ENCODE measurements at regions not wholly inside any gene's neighbourhood (a gene's known extent, or its start where the extent isn't known, plus 50 kb on each side); places are given as distances from the start of the nearest gene placed in this dataset.
"Not testable (repeated sequence)": the region's sequence is repeated elsewhere in the genome, so short reads cannot be mapped to it uniquely, and the experiment has no call there.

DNA sequence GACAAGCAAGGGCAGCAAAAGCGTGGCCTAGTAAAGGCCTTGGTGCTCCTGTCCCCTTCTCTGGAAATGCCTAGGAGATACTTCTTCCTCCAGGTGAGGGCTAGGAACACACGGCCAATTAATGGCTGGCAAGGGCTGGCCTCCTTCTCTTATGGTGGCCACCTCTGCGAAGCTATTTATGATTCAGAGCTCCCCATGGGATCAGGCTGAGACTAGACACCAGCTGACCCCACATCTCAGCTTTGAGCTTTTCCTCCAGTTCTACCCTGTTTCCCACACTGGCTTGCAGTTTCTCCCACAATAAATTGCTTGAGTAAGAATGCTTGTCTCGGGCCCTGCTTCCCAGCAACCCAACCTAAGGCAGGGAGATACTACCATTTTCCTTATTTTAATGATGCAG lies 53.7 kb downstream of the CAMK2N1 start:
- no peak for DNase-seq (ENCODE audit: low read depth)

DNA sequence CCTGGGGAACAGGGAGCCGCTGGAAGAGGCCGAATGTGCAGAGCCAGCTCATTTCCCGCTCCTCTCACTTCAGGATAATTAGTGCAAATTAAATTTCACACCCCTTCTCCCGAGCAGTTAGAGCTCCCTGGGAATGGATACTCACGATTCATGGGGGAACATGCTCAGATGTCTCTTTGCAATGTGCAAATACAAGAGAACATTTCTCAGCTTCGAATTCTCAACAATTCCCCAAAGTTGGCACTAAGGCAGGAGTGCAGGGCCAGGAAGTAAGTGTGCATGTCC lies 54.9 kb downstream of the CAMK2N1 start:
- DNase-seq (ENCODE audit: low read depth), result no peak

DNA sequence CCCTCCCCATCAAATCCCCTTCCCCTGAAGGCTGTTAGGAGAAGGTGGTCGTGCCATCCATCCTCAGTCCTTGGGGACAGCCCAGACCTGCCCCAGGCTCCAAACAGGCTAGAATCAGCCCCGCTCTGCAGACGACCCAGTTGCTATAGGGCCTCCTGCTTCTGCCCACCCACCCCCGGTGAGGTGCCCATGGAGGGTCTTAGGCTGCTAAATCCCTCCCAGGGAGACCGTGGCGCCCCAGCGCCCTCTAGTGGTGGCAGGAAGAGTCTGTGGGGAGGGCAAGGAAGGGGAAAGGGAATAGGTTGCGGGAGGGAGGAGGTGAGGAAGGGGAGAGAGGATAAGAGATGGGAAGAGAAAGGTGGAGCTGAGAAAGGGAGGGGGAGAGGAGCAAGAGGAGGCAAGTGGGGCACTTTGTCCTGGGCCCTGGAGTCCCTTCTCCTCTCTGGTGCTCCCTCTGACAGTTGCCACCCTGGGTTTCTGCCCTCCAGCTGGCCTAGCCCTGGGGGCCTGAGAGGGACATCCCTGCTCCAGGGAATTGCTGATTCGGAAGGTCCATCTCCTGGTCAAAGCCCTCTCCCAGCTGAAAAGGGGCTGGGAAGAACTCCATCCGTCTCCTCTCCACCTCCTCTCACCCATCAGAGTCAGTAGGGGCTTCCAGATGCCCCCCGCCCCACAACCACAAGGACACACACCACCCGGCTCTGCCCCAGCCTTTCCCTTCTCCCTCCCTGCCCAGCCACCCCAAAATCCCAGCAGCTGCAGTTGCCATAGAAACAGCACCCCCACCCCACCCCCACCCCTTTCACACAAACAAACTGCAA lies 55.4 kb downstream of the CAMK2N1 start:
- DNase-seq (ENCODE audit: low read depth), result no peak

DNA sequence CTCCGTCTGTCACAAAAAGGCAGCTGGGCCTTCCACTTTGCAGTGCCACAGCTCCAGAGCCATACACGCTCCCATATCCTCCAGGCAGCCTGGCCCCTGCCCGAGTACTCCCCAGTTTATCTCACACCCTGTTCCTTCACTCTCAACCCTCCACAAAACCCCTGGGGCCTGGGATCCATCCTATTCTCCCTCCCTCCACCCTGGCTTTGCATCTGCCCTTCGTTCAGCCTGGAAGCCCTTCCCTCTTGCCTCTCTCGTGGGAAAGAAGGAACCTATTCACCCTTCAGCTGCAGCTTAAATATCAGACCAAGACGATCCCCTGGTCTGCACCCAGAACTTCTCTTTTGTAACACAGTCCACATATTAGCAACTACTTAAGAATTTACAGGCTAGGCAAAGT lies 56.7 kb downstream of the CAMK2N1 start:
- no peak for DNase-seq (ENCODE audit: low read depth)

DNA sequence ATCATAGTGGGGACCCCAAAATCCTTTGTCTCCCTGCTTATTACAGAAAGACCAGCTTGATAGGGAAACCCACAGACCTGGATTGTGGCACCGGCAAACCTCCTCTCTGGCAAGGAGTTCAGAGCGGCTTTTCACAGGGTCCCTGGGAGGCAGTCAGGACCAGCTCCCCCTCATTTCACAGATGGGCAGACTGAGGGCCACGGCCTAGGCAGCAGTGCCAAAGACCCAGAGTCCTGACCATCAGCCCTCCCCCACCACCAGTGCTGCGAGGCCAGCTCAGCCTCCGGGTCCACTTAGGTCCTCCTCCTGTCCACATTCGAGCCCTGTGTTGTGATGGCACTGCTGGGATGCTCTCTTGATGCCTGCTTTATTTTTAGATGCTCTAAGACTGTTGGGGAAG lies 57.2 kb downstream of the CAMK2N1 start:
- no peak for DNase-seq (ENCODE audit: low read depth)

DNA sequence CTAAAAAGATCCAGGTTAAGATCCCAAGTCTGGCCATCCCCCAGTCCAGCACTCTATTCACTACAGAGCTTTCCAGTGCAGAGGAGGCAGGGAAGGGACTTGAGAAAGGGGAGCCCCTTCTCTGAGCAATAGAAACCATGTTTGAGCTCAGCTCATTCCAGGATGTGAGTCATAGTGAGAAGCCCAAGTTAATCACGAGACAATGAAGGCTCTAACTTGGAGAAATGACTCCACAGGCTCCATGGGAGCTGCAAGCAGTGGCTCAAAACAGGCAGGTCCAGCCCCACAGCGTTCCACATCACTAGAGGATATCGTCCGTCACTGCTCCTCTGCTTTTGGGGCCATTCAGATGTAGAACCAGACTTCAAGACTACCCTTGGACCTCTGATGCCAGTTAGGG lies 59.1 kb downstream of the CAMK2N1 start:
- peak; percentile 86 for DNase-seq (ENCODE audit: low read depth)

DNA sequence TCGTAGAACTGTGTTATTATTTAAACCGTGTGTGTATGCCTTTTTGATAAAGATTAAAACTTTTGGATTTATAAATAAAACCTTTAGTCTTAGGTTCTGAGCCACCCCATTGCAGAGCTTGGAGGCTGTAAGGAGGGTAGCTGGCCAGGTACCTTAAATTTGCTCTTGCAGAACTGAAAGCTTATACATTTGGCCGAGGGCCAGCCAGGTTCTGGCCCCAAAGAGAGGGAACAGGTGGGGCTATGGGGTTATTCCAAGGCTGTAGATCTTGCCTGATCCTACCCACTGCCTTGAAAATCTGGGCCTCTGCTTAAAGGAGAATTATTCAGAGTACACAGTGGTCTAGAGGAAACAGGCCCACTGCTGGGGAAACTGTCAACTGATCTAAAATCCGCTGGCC lies 59.6 kb downstream of the CAMK2N1 start:
- no peak for DNase-seq (ENCODE audit: low read depth)

DNA sequence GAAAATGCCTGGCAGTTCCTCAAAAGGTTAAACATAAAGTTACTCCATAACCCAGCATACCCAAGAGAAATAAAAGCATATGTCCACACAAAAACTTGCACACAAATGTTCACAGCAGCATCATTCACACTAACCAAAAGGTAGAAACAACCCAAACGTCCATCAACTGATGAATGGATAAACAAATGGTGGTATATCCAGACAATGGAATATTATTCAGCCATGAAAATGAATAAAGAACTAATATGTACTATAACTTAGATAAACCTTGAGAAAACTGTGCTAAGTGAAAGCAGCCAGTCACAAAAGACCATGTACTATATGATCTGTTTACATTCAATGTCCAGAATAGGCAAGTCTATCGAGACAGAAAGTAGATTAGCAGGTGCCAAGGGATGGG lies 60.4 kb downstream of the CAMK2N1 start:
- no peak for DNase-seq (ENCODE audit: low read depth)

DNA sequence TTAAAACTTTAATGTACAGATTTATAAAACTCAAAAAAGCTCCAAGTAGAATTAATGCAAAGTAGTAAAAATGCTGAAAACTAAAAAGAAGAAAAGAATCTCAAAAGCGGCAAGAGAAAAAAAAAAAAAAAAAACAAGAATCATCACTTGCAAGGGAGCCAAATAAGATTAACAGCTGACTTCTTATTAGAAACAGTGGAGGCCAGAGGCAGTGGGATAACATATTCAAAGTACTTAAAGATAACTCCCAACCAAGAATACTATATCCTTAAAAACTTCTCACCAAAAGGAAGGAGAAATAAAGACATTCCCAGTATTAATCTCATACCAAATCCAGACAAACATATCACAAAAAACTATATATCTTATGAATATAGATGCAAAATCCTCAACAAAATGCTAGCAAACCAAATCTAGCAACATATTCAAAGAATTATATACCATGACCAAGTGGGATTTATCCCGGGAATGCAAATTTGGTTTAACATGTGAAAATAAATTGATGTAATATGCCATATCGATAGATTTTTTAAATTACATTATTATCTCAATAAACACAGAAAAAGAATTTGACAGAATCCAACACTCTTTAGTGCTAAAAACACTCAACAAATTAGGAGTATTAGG lies 62.7 kb downstream of the CAMK2N1 start:
- no peak for DNase-seq (ENCODE audit: low read depth)

DNA sequence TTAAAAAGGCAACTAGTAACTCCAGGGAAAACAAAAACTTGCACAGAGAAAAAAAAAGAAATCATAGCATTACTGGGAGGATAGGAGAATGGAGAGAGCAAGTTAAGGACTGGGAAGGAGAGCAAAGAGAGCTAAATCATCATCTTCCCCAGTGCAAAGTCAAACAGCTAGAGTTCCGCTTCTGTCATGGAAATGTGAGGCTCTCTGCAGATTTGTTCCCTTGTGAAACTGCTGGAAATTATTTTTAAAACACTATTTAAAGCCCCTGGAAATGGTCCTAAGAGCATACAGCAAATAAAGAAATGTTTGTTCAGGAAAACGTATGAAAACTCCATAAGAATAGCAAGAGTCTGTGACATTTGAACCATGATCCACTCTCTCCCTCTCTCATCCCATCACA lies 64.6 kb downstream of the CAMK2N1 start:
- DNase-seq (ENCODE audit: low read depth), result no peak

DNA sequence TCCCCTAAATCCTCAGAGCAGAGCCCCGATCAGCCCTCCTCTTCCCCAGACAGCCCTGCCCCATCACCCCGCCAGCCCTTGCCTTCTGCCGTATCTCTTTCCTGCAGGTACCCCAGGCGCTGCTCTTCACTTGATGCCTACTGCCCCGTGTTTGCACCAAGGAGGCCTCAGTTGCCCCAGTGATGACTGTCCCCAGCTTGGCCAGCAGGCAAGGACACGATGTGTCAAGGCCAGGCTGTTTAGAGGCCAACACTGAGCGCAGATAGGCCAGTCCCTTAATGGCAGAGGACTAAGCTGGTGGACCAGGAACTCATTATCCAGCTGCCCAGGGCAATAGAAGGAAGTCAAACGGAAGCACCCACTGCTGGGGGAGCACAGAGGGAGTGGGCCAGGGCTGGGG lies 68.4 kb downstream of the CAMK2N1 start:
- DNase-seq (ENCODE audit: low read depth), result no peak

DNA sequence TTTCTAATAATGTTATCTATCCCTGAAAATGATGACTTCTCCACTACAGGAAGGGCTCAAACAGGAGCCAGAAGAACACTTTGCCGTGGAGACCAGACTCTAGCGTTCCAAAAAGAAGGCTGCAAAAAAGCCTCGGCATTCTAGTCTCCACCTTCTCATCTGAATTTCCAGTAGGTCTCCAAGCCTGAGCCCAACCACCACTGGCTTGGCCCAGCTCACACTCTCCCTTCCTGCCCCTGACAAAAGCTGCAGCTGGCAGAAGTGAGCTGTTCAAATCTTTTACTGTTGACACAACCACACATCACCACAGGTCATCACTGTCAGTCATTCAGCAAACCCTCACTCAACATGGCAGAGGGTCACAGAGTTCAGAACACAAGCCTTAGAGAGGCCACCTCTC lies 69.3 kb downstream of the CAMK2N1 start:
- no peak for DNase-seq (ENCODE audit: low read depth)

DNA sequence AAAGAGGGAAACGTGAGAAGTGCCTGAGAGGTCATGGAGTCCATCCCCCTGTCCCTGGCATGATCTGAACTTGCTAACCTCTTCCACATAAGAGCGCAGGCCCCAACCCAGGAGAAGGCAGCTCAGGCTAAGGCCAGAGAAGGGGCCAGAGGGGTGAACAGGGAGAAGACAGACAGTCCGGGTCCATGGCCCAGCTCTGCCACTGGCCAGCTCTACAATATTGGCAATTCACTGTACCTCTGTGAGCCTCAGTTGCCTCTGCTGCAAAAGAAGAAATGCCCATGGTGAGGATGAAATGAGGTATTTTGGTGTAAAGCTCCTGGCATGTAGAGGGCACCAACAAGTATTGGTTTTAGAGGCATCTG lies 72.3 kb downstream of the CAMK2N1 start:
- no peak for DNase-seq (ENCODE audit: low read depth)

DNA sequence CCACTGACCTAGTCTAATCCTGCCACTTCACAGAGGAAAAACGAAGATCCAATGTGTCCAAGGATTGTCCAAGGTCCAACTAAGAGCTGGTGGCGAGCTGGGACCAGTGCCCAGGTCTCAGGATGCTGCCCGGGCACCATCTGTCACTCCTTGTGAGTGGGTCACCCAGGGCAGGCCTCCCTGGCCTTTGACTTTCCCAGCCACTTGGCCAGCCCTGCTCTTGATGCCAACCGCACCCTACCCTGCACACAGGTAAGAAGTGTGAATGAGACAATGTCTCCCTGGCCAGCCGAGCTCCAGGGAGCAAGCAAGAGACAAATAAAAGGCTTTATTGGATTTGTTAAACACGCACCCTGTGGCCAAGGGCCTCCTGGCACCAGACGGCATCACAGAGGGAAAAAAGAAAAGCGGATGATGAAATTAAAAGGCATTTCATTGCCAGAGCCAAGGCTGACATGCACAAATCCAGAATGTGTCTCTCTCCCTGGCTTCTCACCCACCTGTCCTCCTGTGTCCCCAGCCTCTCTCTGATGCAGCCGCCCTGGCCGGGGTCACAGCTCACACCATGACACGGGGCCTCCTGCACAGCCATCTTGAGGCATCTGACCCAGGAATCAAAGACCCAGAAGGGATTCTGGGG lies 72.8 kb downstream of the CAMK2N1 start:
- no peak for DNase-seq (ENCODE audit: low read depth)

DNA sequence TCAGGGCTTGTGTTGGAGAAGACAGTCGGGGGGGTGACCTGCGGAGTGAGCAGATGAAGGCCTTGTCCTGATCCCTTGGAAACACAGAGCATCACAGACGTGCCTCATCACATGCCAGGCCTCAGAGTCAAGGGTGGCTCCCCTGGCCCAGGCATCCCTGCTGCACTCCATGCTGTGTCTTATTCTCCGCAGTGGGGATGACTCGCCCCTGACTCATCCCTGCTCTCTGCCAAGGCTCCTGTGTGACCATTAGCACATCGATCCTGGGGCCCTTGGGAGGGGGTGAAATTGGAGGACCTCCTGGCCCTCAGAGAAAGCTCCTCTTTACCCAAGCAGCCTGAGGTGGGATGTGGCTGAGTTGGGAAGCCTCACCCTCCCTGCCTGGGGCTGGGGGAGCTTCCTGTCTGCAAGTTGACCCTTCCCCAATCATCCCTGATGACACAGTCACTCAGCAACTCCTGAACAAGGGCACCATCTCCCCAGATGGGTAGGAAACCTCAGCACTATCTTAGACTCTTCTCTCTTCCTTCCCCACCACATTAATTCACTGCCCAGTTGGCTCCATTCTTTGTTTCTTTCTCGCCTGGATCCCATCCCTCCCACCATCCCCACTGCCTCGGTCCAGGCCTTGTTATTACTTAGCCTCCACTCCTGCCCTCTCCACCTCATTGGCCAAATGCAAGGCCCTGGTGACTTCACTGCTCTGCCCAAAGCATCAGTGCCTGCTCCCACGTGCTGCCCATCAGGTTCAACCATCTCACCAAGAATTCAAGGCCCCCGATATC lies 74.6 kb downstream of the CAMK2N1 start:
- DNase-seq (ENCODE audit: low read depth), result peak; percentile 97

DNA sequence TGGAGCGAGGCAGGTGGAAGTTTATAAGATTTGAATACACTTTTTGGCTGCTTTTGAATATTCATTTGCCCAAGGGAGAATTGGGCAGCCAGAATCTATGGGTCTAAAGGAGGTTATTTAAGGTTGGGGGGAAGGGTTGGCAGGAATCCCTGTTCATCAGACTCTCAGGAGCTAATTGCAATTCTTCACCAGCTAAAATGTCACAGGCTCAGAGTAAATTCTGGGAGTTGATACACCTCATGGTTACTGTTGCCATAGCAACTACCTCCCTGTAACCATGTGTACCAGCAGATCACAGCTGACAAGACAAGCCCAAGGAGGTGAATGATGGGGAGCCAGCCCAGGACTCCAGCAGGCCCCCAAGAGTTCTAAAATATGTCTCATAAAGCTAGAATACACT lies 75.5 kb downstream of the CAMK2N1 start:
- DNase-seq (ENCODE audit: low read depth), result no peak

DNA sequence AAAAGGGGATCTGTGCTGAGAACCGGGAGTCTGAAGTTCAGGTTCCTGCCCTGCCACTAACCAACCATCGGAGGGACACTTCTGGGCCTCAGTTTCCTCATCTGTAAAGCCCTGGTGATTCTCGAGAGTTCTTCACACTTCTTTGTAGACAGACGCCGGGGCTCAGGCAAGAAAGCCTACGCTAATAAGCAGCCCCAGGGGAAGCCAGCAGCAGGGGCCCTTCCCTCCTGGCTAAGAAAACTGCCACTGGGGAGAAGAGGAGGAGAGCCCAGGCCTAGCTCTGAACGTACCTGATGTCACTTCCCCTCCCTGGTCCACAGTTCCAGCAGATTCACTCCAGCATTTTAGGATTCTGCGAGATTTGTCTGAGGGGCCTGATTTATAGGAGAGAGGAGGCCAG lies 76.0 kb downstream of the CAMK2N1 start:
- DNase-seq (ENCODE audit: low read depth), result no peak

DNA sequence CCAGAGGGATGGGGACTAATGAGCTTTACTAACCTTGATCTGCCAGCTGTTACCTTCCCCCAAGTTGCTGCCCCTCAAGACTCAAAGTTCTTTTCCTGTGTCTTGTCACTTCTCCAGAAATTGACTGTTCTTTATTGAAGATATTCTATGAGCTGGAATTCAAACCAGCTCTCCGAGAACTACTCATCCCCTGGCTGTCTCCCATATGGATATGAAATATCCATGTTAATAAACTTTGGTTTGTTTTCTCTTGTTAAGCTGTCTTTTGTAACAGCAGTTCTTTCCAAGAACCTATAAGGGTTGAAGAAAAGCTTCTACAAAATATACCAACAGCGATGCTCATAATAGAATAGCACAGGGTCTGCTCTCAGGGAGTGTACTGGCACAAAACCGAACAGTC lies 77.0 kb downstream of the CAMK2N1 start:
- no peak for DNase-seq (ENCODE audit: low read depth)

DNA sequence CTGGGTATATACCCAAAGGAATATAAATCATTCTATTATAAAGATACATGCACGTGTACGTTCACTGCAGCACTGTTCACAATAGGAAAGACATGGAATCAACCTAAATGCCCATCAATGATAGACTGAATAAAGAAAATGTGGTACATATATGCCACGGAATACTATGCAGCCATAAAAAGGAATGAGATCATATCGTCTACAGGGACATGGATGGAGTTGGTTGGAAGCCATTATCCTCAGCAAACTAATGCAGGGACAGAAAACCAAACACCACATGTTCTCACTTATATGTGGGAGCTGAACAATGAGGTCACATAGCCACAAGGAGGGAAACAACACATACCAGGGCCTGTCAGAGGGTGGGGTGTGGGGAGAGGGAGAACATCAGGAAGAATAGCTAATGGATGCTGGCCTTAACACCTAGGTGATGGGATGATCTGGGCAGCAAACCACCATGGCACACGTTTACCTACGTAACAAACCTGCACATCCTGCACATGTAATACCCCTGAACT lies 77.8 kb downstream of the CAMK2N1 start:
- not testable (repeated sequence) for DNase-seq (ENCODE audit: low read depth)

DNA sequence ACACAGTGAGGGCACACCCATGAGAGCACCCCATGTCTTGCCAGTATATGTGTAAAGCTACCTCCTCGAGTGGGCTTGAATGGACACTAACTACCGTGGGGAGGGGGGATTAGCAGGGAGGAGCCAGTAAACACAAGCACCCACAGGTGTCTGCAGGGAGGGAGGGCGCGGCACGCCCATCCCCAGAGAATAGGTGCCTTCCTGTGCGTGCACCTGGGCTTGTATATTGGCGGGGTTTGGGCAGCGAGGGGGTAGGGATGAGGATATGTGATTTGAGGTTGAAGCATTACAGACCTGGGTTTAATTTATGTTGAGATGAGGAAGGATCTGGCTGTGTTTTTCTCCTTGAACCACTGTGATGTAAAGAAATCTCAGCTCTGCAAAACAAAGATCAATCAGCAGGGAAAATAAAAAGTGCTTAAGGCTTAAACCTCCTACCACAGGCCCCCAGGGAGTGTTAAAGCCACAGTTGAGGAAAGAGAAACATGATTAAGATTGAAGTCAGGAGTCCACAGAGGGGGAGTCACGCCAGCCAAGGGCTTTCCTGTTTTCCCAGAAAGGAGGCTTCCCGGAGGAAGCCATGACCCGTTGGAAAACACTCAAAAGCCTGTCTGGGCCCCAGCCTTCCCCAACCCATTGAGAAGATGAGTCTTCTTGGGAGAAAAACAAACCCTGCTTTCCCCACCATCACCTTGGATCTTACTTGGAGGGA lies 80.0 kb downstream of the CAMK2N1 start:
- no peak for DNase-seq (ENCODE audit: low read depth)

DNA sequence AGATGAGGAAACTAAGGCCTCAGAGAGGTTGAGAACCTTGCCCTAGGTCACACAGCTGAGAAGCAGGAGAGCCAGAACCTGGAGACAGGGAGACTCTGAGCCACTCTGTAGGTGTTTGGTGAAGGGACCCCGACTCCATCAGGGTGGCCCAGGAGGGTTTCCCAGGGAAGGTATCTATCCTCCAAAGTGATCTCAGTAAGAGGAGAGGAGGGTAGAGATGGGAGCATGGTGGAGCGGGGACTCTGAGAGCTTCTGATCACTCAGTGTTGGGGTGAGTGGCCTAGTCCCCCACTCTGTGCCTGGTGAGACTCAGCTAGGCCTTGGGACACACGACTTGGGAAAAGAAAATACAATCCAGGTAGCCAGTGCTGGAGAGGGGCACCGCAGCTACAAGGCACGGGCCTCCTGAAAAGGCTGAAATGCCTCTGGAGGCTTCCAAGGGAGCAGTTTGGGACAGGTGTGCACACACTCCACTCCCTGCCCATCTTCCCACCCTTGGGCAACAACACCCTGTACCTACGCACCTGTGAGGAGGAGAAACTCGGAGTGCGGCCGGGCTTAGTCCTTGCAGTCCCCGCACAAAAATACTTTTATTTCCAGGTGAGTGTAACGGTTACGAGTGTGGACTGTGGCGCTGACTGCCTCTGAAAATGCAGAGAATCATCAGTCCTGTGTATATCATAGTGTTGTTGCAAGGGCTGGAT lies 80.8 kb downstream of the CAMK2N1 start:
- no peak for DNase-seq (ENCODE audit: low read depth)

Data from HS-5 (cell line).